IMR-90 (cell line): ENCODE measurements at regions not wholly inside any gene's neighbourhood (a gene's known extent, or its start where the extent isn't known, plus 50 kb on each side); places are given as distances from the start of the nearest gene placed in this dataset.

Source experiments
- ATAC-seq: fragments of 200-7000 bp; cut with Tn5 transposase; 2 replicates; pipeline ENCODE4 v1.9.1; 2020; ENCODE audit warnings: low read depth, mild to moderate bottlenecking, moderate library complexity
- BruUV-seq: library from RNA; stranded (reverse); fragments of 400-500 nt; replicated peaks from 2 replicates; lab custom pipeline; 2021; lab: Mats Ljungman, UMichigan
- CTCF ChIA-PET: fragments of 300-600 bp; formaldehyde crosslinking; extraction: SDS; loops from one replicate; lab custom pipeline; 2021; ENCODE audit warnings: antibody characterized with exemption; lab: Yijun Ruan, JAX
- POLR2A ChIA-PET: fragments of 300-600 bp; sonication (Branson Sonifier 250); formaldehyde crosslinking; loops from one replicate; lab custom pipeline; 2022; ENCODE audit warnings: antibody characterized with exemption; ENCODE audit not compliant: unreplicated experiment; lab: Charles Lee
- DNase-seq: peaks from one replicate; pipeline ENCODE4 v3.0.0; 2013
- H2AFZ ChIP-seq: replicated peaks from 2 replicates; pipeline ENCODE3; 2013; ENCODE audit warnings: low read length, mild to moderate bottlenecking; ENCODE audit not compliant: poor library complexity
- H2AK5ac ChIP-seq: 2 replicates; pipeline ENCODE4 v1.6.1; 2013; ENCODE audit warnings: low read depth, low read length, inconsistent platforms
- H2AK9ac ChIP-seq: replicated peaks from 2 replicates; pipeline ENCODE3; 2013; ENCODE audit warnings: mild to moderate bottlenecking, low read depth, low read length, moderate library complexity; ENCODE audit not compliant: poor library complexity
- H2BK120ac ChIP-seq: 2 replicates; pipeline ENCODE4 v1.6.1; 2013; ENCODE audit warnings: low read depth, low read length, inconsistent platforms
- H2BK15ac ChIP-seq: 3 replicates; pipeline ENCODE4 v1.6.1; 2013; ENCODE audit warnings: low read depth, low read length, inconsistent platforms
- H2BK20ac ChIP-seq: 2 replicates; pipeline ENCODE4 v1.6.1; 2013; ENCODE audit warnings: low read depth, mild to moderate bottlenecking, inconsistent platforms, low read length, moderate library complexity
- H2BK5ac ChIP-seq: 2 replicates; pipeline ENCODE4 v1.6.1; 2013; ENCODE audit warnings: mild to moderate bottlenecking, low read depth, low read length, inconsistent platforms; ENCODE audit not compliant: poor library complexity, severe bottlenecking
- H3K14ac ChIP-seq: replicated peaks from 2 replicates; pipeline ENCODE4 v1.6.1; 2013; ENCODE audit warnings: low read depth, low read length, inconsistent platforms
- H3K18ac ChIP-seq: 2 replicates; pipeline ENCODE4 v1.6.1; 2013; ENCODE audit warnings: low read depth, low read length, control low read depth
- H3K23ac ChIP-seq: 2 replicates; pipeline ENCODE4 v1.6.1; 2013; ENCODE audit warnings: low read depth, low read length, inconsistent platforms
- H3K27ac ChIP-seq: 2 replicates; pipeline ENCODE4 v1.5.1; 2013; ENCODE audit warnings: mild to moderate bottlenecking, control low read depth, low read length; ENCODE audit not compliant: insufficient read depth
- H3K27me3 ChIP-seq: 2 replicates; pipeline ENCODE4 v1.6.1; 2013; ENCODE audit warnings: low read length; ENCODE audit not compliant: control insufficient read depth, insufficient read depth
- H3K36me3 ChIP-seq: 2 replicates; pipeline ENCODE4 v1.6.1; 2013; ENCODE audit warnings: low read length, mixed read lengths; ENCODE audit not compliant: control insufficient read depth, insufficient read depth
- H3K4ac ChIP-seq: 2 replicates; pipeline ENCODE4 v1.6.1; 2013; ENCODE audit warnings: low read depth, low read length, inconsistent platforms
- H3K4me1 ChIP-seq: 2 replicates; pipeline ENCODE4 v1.6.1; 2013; ENCODE audit warnings: low read length, mixed read lengths; ENCODE audit not compliant: control insufficient read depth, insufficient read depth
- H3K4me2 ChIP-seq: 2 replicates; pipeline ENCODE4 v1.6.1; 2013; ENCODE audit warnings: low read depth, mild to moderate bottlenecking, control low read depth, low read length, moderate library complexity
- H3K4me3 ChIP-seq: 2 replicates; pipeline ENCODE4 v1.5.1; 2013; ENCODE audit warnings: low read depth, mild to moderate bottlenecking, control low read depth, low read length, moderate library complexity; ENCODE audit not compliant: insufficient read depth
- H3K56ac ChIP-seq: 2 replicates; pipeline ENCODE4 v1.6.1; 2013; ENCODE audit warnings: low read length, inconsistent platforms; ENCODE audit not compliant: insufficient read depth; ENCODE audit errors: extremely low read depth
- H3K79me1 ChIP-seq, 2 experiments: 2 replicates each; pipeline ENCODE4 v1.6.1; 2013; ENCODE audit warnings: low read length in 2 of 2, inconsistent platforms in 1 of 2, low read depth in 1 of 2
- H3K9ac ChIP-seq: 2 replicates; pipeline ENCODE4 v1.6.1; 2013; ENCODE audit warnings: low read depth, low read length, control low read depth
- H3K9me1 ChIP-seq: 2 replicates; pipeline ENCODE4 v1.6.1; 2013; ENCODE audit warnings: low read length, inconsistent platforms; ENCODE audit not compliant: insufficient read depth
- H3K9me3 ChIP-seq: 2 replicates; pipeline ENCODE4 v1.6.1; 2013; ENCODE audit warnings: low read length; ENCODE audit not compliant: control insufficient read depth, insufficient read depth
- H4K20me1 ChIP-seq: 2 replicates; pipeline ENCODE4 v1.6.1; 2013; ENCODE audit warnings: low read length, inconsistent platforms; ENCODE audit not compliant: insufficient read depth
- H4K5ac ChIP-seq: 2 replicates; pipeline ENCODE4 v1.6.1; 2013; ENCODE audit warnings: mild to moderate bottlenecking, low read depth, low read length, control low read depth
- H4K8ac ChIP-seq, 2 experiments: 2 replicates each; pipeline ENCODE4 v1.6.1; 2013; ENCODE audit warnings: low read depth in 2 of 2, low read length in 2 of 2, control low read depth in 1 of 2, inconsistent platforms in 1 of 2
- H4K91ac ChIP-seq: 2 replicates; pipeline ENCODE4 v1.6.1; 2013; ENCODE audit warnings: low read depth, low read length, inconsistent platforms; ENCODE audit not compliant: insufficient read depth
- CEBPB ChIP-seq: IDR thresholded peaks from 2 replicates; pipeline ENCODE4 v1.6.1; 2012; ENCODE audit warnings: low read depth, low read length, improper control_type of control experiment
- MXI1 ChIP-seq: IDR thresholded peaks from 2 replicates; pipeline ENCODE4 v1.6.1; 2012; ENCODE audit warnings: low read depth, mild to moderate bottlenecking, low read length, moderate library complexity, borderline replicate concordance
- NFE2L2 ChIP-seq: fragments of 150-350 bp; IDR thresholded peaks from 2 replicates; pipeline ENCODE4 v1.6.1; 2016; ENCODE audit warnings: low read depth, mild to moderate bottlenecking, low read length
- RCOR1 ChIP-seq: IDR thresholded peaks from 2 replicates; pipeline ENCODE4 v1.6.1; 2012; ENCODE audit warnings: mild to moderate bottlenecking, low read length, improper control_type of control experiment; ENCODE audit not compliant: insufficient replicate concordance
- WGBS, 2 experiments: methylation state at CpG; one replicate each; pipeline versions ENCODE4 v1.1.5 to v1.1.7; 2013; ENCODE audit warnings: missing lambda C conversion rate in 2 of 2; ENCODE audit not compliant: insufficient read length in 1 of 2; ENCODE audit errors: extremely low coverage in 2 of 2; 5-methylcytosine and 5-hydroxymethylcytosine counted together
- dilution Hi-C: fragments of 300-500 bp; cut with HindIII; formaldehyde crosslinking; loops from one replicate; pipeline ENCODE4 v1.14.3; 2018; ENCODE audit warnings: low sequenced_read_pairs; ENCODE audit not compliant: unreplicated experiment
- in situ Hi-C: fragments of 300-500 bp; cut with MboI; formaldehyde crosslinking; loops from 3 replicates; pipeline ENCODE4 v1.14.3; 2019; ENCODE audit warnings: low sequenced_read_pairs, inconsistent platforms, mixed read lengths
- intact Hi-C: fragments of 100-400 bp; cut with micrococcal nuclease; formaldehyde crosslinking; loops from 2 replicates; pipeline ENCODE4 v1.10.0; 2022
- TF ChIP-seq, protein P1 (sequence below): conservative IDR thresholded peaks from 2 replicates; pipeline ENCODE4 v1.5.1; 2012; ENCODE audit warnings: mild to moderate bottlenecking, low read depth, low read length, improper control_type of control experiment

DNA sequence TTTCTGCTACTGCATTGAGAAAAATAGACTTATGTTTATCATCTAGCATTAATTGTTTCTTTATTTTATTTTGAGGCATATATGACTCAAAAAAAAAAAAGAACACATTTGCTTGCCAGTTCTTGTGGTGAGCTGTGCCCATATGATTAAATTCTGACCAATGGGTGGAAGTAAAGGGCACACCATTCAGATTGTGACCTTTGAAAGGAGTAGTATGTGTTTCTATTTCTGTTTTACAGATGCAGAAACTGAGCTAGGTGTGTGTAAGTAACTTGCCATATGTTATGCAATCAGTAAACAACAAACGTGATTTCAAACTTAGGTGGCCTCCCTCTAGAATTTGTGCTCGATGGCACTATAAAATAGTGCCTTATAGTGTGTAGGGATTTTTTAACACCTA lies 368.1 kb upstream of the EDIL3 start:
- no peak overlapping the region for H3K4ac ChIP-seq
- no peak overlapping the region for H3K14ac ChIP-seq
- no peak overlapping the region for H4K8ac ChIP-seq
- H2AK9ac ChIP-seq: no peak overlapping the region
- no TSS peak for BruUV-seq
- H3K4me2 ChIP-seq: no peak overlapping the region
- H3K18ac ChIP-seq: no peak overlapping the region
- POLR2A ChIA-PET: no interaction called here
- H3K36me3 ChIP-seq: no peaks in the 10 kb centered on the region
- no peaks in the 10 kb centered on the region for H3K9me1 ChIP-seq
- H4K5ac ChIP-seq: no peak overlapping the region
- no peak overlapping the region for H4K91ac ChIP-seq
- H2BK5ac ChIP-seq: no peak overlapping the region
- no peaks in the 10 kb centered on the region for H3K79me1 ChIP-seq
- no peak overlapping the region for H2AFZ ChIP-seq
- H3K9me3 ChIP-seq: no peaks in the 10 kb centered on the region
- H2BK120ac ChIP-seq: no peak overlapping the region
- no peak overlapping the region for H2AK5ac ChIP-seq
- H3K4me3 ChIP-seq: no peak overlapping the region
- H3K9ac ChIP-seq: no peak overlapping the region
- no CpG with 5 or more reads among the region's 2 CpGs for WGBS, 2 experiments
- intact Hi-C loops: no loop called here
- no peaks in the 10 kb centered on the region for H4K20me1 ChIP-seq
- ATAC-seq (no peak), DNase-seq (no peak)
- dilution Hi-C loops: no loop called here
- no peaks in the 10 kb centered on the region for H3K4me1 ChIP-seq
- no peak overlapping the region for H2BK15ac ChIP-seq
- no peak overlapping the region for H2BK20ac ChIP-seq
- no peaks in the 10 kb centered on the region for H3K27me3 ChIP-seq
- TF ChIP-seq, protein P1, sequence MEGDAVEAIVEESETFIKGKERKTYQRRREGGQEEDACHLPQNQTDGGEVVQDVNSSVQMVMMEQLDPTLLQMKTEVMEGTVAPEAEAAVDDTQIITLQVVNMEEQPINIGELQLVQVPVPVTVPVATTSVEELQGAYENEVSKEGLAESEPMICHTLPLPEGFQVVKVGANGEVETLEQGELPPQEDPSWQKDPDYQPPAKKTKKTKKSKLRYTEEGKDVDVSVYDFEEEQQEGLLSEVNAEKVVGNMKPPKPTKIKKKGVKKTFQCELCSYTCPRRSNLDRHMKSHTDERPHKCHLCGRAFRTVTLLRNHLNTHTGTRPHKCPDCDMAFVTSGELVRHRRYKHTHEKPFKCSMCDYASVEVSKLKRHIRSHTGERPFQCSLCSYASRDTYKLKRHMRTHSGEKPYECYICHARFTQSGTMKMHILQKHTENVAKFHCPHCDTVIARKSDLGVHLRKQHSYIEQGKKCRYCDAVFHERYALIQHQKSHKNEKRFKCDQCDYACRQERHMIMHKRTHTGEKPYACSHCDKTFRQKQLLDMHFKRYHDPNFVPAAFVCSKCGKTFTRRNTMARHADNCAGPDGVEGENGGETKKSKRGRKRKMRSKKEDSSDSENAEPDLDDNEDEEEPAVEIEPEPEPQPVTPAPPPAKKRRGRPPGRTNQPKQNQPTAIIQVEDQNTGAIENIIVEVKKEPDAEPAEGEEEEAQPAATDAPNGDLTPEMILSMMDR: no peak
- no peak for TF ChIP-seq RCOR1
- no peak for TF ChIP-seq CEBPB
- TF ChIP-seq MXI1: no peak
- TF ChIP-seq NFE2L2: no peak
- H3K27ac ChIP-seq: no peak overlapping the region
- in situ Hi-C loops: no loop called here
- CTCF ChIA-PET: interaction anchor here (0.7 kb wide), 1 partner anchor 370 kb away, joined by 3 read pairs; no protein-coding TSS in a partner anchor
- H3K23ac ChIP-seq: no peak overlapping the region
- H3K56ac ChIP-seq: no peak overlapping the region
